ENCODE measurements at regions not wholly inside any gene's neighbourhood (a gene's known extent, or its start where the extent isn't known, plus 50 kb on each side); places are given as distances from the start of the nearest gene placed in this dataset.
A peak's percentile ranks its signal among the peaks of the same experiment; 100 is the strongest.
"Not testable (repeated sequence)": the region's sequence is repeated elsewhere in the genome, so short reads cannot be mapped to it uniquely, and the experiment has no call there.

DNA sequence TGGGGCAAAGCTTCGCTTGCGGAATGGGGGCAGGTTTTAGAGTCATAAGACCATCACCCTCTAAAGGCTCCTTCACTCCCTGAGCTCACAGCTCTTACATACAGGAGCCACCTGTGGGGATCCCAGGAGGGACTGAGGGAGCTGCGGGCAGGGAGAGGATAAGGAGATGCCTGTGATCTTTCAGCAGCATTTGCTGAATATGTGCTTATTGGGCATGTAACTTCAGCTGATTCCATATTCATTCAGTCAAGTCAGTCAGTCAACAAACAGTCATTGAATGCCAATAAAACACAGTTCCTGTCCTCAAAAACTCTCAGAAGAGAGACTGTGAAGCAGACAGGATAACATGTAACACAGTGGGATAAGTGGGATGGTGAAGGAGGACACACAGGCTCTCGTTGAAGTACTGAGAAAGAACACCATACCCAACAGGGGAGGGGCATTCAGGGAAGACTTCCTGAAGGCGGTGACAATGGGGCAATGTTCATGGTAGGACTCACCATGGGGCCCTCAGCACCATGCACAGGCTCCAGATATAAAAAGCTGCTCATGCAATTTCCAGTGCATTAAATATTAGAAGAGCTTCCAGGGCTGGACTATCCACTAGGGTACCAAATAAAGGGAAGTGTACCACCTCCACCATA, 240.9 kb downstream of the UACA start:
- no peak for DNase-seq

DNA sequence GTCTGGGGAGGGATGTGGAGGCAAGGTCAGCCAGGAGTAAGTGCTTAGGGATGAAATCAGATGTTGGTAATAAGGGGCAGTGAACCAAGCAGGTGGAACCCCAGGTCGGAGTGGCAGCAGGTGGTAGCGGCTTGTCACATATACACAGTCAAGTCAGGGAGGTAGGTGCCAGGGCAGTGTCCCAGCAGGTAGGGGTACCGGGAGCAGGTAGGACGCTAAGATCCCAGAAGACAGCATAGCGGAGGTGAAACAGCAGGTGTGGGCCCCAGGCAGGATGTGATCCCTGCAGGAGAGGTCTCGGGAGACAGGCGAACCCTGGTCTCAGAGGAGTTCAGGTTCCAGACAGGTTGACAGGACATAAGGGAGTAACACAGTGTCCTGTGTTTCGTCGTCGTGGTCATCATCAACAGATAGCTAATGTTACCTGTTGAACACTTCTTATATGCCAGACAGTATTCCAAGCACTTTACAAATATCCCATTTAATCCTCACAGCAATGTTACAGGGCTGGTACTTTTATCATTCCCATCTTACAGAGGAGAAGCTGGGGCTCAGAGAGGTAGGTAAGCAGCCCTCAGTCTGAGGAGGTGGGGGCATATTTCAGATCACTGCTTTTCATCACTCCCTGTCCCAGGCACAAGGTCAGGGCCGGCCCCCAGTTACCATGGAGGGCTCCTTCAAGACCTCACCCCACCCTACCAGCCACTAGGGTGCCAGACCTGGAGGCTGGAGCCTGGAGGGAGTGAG, 241.6 kb downstream of the UACA start:
- peak; percentile 6 for DNase-seq

DNA sequence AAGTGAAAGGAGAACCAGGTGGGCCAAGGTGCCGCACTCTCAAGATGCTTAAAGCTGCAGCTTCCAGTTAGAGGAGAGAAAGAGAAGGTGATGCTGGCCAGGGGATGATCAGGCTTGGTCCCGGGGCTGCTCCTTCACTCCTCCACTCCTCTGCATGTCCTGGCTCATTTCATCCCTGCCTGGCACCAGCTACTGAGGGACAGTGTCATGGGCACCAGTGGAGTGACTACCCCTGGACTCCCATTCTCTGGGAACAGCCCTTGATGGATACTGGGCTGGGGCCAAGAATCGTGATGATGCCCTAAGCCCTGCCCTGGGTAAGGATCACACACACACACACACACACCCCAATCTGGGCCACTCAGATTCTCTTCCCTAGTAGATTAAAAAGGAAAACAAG, 243.7 kb downstream of the UACA start:
- no peak for DNase-seq

DNA sequence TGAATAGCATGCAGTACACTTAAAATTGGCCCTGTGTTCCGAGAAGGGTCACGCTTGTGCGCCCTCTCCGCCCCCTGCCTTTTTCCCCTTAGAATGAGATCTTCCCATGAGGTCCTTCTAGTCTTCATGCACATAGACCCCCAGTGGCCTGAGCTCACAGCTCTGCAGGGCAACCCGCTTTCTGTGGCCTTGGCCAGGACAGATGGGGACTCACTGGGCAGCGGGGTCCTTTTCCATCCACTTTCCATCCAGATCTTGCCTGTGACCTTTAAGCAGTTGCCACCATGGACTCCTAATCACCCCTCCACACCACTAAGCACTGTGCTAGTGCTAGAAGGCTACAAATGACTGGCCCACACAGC, 244.4 kb downstream of the UACA start:
- no peak for DNase-seq

DNA sequence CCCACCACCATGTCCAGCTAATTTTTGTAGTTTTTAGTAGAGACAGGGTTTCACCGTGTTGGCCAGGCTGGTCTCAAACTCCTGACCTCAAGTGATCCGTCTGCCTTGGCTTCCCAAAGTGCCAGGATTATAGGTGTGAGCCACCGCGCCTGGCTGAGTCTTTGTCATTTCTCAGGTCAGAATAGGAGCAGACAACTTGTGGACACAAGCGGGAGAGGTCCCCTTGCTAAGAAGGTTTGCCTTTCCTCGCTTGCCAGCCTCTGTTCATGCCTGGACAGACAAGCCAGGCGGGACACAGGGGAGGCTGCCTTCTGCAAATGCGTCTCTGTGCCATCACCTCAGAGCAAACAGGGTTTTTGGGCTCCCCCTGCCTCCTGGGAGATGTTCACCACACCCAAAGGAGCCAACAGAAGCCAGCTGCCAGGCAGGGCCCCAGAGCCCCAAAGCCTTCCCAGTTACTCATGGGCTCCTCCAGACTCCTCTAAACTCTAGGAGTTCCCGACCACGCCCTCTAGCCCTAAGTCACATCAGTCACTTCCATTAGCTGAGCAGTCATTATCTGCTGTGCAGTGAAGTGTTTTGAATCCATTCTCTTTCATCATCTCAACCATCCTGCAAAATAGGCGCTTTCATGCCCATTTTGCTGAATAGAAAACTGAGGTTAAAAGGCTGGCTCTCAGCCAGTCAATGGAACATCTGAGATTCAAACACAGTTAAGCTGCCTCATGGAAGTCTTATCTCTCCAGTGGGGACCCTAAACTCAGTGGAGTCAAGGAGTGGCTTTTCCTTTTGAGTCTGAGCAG, 245.0 kb downstream of the UACA start:
- DNase-seq, result peak; percentile 21

DNA sequence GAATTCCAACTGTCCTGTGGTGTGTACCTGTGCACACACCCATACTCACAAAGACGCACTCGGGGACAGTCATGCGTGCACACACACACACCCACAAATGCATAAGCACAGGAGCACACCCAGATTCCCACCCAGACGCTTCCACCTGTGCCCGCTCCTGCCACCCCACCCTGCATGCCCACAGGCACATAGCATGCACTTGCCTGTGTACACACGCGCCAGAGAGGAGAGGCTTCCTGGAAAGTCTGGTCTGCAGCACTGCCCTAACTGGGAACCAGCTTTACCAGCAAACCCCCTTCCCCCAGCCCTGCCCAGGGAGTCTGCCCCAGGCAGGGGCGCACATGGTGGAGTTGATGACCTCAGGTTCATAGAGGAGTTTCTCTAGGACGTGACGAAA, 246.2 kb downstream of the UACA start:
- peak; percentile 63 for DNase-seq

DNA sequence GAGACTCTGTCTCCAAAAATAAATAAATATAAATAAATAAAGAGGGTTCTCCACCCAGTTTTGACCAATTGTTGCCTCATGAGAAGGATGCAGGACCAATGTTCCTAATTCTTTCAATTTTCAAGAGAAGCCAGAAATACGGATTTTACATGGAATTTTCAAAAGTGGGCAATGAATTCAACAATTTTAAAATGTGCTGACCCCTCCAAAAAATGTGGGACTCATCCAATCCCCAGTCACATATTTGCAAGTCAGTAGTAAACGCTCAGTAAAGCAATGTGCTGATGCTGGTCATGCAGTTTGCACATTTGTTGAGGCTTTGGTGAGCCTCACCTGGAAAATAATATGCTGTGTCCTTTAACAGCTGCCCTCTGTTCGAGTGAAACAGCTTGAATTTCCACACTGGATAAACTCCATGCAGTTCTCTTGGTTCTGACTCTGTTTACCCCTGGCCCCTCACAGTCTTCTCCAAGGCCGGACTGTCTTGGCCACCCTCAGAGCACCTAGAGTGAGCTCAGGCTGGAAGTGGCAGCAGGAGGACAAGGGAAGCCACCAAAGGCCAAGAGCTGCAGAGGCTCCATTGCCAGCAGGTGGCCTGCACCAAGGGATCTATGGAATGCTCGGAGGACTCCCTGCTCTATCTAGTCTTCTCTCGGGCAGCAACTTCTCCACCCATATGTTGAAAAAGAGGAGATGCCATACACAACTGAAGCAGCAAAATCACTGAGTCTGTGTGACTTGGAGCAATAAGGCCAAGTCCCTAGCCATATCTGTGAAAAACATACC, 246.8 kb downstream of the UACA start:
- no peak for DNase-seq

DNA sequence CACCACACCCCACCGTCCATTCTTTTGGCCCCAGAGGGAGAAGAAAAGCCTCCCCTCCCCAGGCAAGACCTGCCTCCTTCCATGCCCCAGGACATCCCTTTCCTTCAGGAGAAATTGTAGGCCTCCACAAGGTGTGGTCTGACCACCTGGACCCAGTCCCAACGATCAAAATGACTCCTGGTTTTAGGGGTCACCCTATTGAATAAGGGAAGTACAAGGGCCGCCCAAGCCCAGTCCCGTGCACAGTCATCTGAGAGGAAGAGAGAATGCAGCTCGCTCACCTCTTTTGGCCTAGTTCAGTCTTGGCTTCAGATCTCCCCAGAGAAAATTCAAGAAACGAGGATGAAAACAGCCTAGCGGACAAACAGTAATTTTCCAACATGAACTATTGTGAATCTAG, 249.1 kb downstream of the UACA start:
- DNase-seq, result no peak

DNA sequence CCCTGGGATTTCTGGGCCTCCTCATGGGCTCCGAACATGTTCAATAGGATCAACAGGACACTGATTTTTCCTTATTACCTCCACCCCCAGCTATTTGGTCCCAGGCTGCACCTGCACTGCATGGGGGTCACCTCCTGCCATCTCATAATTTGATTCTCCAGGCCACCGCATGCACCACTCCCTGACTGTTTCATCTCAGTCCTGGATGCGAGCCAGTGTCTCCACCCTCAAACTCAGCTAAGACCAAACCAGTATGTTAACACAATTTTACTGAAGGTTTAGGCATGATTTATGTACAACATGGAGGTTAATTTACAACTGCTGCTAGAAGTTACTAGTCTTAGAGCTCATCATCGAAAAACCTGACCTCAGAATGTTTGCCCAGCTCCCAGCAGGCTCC, 249.5 kb downstream of the UACA start:
- peak; percentile 79 for DNase-seq

DNA sequence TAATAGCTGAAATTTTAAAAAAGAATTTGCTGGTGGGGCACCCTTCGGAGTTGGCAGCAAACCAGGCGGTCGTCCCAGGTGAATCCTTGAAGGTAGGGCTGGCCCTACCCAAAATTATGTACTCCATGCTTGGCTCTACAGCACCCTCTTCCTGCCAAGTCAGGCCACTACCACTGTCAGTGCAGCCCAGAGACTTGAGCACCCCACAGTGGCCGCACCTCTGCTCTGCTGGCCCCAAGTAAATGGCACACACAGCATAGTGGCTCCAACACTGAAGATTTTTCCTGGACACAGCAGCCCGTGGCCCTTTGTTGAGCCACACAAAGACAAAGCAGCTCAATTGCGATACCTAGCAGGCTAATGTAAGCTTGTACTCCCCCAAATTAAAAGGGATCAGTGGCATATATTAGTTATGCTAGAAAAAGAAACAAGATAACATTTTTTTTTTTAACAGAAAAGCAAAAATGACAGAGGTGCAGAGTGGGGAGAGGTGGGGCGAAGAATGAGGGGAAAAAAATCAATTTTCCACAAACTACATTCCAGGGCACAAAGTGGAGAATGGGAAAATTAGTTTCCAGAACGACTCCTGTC, 250.5 kb downstream of the UACA start:
- peak; percentile 71 for DNase-seq

DNA sequence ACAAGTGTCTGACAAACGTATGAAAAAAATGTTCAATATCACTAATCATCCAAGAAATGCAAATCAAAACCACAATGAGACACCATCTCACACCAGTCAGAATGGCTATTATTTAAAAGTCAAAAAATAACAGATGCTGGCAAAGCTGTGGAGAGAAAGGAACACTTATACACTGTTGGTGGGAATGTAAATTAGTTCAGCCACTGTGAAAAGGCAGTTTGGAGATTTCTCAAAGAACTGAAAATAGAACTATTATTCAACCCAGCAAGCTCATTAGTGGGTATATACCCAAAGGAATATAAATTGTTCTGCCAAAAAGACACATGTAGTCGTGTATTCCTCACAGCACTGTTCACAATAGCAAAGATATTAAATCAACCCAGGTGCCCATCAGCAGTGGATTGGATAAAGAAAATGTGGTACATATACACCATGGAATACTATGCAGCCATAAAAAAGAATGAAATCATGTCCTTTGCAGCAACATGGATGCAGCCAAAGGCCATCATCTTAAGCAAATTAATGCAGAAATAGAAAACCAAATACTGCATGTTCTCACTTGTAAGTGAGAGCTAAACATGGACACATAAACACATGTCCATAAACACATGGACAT, 251.3 kb downstream of the UACA start:
- DNase-seq, result not testable (repeated sequence)

DNA sequence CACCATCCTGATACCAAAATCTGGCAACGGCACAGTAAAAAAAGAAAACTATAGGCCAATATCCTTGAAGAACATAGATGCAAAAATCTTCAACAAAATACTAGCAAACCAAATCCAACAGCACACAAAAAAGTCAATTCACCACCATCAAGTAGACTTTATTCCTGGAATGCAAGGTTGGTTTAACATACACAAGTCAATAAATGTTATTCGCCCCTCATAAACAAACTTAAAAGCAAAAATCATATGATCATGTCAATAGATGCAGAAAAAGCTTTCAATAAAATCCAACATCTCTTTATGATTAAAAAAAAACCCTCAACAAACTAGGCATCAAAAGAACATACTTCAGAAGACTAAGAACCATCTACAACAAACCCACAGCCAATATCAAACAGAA, 252.9 kb downstream of the UACA start:
- no peak for DNase-seq

DNA sequence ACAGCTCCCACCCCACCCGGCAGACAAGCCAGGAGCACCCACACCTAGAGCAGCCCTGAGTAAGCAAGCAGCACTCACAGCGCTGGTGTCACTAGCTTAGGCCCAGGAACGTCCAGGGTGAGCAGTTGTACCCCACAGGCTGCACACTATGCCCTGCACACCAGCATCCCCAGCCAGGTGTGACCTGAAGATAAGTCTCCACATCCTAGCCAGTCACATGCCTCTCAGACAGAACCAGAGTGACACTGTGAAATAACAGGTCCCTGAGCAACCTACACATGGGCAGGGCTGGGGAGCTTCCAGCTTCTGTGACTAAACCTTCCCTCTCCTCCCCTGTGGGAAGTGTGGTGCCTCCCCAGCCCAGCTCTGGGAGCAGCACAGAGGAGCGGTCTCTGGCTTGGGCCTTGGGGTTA, 253.6 kb downstream of the UACA start:
- DNase-seq, result no peak

DNA sequence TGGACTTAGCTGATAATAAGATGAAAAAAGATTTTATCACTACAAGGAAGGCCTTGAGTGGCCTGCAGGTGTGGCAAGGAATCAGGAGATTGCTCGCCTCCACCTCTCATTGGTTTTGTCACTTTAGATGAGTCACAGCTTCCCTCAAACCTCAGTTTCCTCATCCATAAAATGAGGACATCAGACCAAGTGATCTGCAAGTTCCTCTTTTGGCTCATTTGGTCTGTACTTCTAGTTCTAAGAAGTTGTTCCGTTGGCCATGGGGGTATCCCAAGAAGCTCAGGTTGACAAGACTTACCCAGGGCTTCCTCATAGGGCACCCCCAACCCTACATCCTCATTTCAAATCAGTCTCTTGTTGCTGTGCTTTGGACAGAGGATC, 254.1 kb downstream of the UACA start:
- no peak for DNase-seq

DNA sequence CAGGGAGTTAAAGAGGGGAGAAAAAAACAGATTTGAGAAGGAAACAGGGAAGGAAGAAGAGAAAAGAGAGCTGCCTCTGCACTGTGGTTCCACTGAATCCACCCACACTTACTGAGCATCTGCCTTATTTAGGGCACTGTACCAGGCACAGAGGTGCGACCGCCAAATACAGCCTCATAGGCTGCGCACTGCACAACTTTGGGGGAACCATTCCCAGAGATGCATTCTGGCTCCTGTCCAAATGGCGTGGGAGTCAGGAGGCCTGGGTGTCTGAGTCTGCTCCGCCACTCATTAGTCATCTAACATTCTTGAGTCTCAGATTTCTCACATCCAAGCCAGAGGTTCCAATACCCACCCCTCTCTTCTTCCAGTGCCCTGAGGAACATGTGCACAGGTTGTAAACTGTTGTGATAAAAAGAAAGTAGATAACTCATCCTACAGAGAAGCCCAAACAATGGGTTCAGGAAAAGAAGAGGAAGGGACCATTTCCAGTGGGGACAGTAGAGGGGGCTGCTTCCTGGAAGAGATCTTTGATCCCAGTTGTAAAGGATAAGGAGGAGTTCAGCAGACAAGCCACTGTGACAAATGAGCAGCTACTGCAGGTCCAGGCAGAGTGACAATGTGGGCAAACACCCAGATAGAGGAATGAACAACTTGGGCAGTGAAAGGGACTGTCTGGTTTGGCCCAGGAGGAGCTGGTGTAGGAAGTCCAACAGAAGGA, 254.6 kb downstream of the UACA start:
- DNase-seq, result peak; percentile 60

DNA sequence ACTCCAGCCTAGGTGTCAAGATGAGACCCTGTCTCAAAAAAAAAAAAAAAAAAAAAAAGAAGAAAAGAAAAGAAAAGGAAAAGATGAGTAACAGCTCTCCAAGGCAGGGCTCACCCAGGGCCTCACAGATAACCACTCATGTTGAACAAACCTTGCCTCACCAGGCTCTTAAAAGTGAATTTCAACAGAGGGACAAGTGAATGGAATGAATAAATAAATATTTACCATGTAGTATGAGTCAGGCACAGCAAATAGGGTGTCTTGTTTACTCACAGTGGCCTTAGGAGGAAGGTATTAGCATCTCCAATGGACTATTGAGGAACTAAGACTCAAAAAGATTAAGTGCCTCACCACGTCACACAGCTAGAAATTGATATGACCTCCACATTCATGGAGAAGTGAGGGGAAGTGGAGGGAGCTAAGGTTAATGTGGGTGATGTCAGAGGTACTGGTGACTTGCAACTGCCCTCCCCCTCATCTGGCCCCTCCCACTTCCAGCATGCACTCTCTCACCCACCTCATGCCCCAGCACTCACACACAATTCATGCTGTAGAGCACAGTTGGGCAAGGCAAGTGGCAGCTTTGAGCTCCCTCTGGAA, 255.5 kb downstream of the UACA start:
- peak; percentile 66 for DNase-seq

DNA sequence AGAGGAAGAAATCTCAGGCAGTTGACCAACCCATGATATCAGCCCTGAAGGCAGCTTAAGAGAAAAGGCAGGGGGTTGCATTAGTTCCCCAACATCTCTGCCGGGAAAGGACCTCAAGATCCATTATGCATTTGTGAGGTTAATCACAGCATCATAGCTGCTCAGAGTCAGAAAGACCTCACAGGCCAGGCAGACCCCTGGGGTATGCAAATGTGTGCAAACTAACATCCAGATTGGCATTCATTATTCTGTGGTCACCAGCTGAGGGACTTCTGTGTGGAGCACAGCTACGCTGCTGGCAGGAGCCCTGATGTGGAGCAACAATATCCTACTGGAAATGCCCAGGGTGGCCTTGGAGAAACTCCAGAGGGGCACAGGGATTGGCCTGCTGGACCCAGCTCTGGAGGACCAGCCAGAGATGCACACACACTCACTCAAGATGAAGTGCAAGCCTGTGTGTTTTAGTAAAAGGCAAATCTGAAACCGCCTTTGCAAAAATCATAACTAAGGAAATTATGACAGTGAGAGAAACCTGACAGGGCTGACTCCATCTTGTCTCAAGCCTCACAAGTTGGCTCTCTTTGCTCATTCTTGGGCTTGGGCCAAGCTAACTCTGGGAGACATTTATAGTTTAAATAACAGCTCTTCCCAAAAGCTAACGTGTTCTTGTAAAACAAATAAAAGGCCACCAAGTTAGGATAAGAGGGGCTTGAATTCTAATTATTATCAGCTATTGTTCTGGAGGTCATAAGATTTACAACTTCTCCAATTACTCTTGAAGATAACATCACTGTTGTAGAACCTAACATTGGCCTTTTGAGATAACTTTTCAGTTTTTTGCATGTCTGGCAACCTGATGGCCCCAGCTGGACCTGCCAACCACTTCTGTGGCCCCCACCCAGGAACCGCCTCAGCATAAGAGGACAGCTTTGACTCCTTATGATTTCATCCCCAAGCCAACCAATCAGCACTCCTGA, 257.1 kb downstream of the UACA start:
- peak; percentile 80 for DNase-seq

DNA sequence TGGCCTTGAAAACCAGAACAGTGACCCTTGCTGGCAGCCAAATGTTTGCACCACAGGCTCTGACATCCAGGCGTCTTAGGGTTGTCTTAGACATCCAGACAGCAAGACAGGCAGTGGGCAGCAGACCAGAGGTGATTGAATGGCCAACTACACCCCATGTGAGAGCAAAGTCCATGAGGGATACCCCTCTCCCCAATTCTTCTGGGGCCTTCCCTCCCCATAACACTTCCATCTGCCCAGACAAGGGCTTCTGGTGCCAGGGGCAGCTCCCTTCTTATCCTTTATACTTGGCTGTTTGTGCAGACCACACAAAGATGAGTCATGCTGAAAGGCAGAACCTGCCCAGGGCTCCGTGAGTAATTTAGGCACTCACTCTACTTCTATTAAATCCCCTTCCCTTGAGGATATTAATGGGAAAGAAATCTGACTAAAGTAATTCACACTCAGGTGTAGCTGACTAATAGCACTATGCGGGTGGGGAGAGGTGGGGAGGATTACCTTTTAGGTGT, 257.9 kb downstream of the UACA start:
- peak; percentile 80 for DNase-seq

DNA sequence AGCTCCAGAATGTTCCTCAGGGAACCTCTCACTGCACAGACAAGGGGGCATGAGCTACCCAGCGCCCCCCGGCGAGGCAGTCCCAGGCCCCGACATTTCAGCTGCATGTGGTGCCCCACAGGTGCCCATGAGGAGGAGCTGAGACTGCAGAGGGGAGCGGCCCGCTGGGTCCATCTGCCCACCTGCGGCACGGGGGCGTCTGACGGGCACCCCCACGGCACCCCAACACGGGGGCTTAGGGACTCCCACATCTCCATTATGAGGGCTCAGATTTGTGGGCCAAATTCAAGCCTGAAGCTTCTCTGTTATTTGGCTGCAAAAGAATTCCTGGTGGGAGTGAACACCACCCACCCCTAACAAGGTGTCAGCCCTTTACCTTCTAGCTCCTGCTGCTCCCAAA, 258.4 kb downstream of the UACA start:
- no peak for DNase-seq
